Loucy (cell line): ENCODE measurements at regions not wholly inside any gene's neighbourhood (a gene's known extent, or its start where the extent isn't known, plus 50 kb on each side); places are given as distances from the start of the nearest gene placed in this dataset.
"Not testable (repeated sequence)": the region's sequence is repeated elsewhere in the genome, so short reads cannot be mapped to it uniquely, and the experiment has no call there.

Experiments
- H2AFZ ChIP-seq: fragments of 200-600 bp; sonication (generic); 2 replicates; pipeline ENCODE4 v1.6.0; 2016; ENCODE audit warnings: antibody characterized with exemption, mild to moderate bottlenecking, low read length, moderate library complexity
- H3F3A ChIP-seq: fragments of 200-600 bp; 2 replicates; pipeline ENCODE4 v1.6.0; 2016; ENCODE audit warnings: antibody characterized with exemption, low read depth, mild to moderate bottlenecking
- H3K27me3 ChIP-seq: fragments of 200-600 bp; sonication (generic); 2 replicates; pipeline ENCODE4 v1.6.1; 2014; ENCODE audit warnings: low read length, mild to moderate bottlenecking; ENCODE audit not compliant: insufficient read depth, poor library complexity, severe bottlenecking
- H3K36me3 ChIP-seq: fragments of 200-600 bp; sonication (generic); 2 replicates; pipeline ENCODE4 v1.6.1; 2016; ENCODE audit warnings: low read length; ENCODE audit not compliant: insufficient read depth
- H3K4me1 ChIP-seq: fragments of 200-600 bp; sonication (generic); 2 replicates; pipeline ENCODE4 v1.5.1; 2014; ENCODE audit warnings: low read length, mild to moderate bottlenecking; ENCODE audit not compliant: insufficient read depth, poor library complexity, severe bottlenecking
- H3K4me2 ChIP-seq: fragments of 200-600 bp; sonication (generic); 2 replicates; pipeline ENCODE4 v1.6.0; 2014; ENCODE audit warnings: antibody characterized with exemption, low read length, low read depth, mild to moderate bottlenecking; ENCODE audit not compliant: poor library complexity, severe bottlenecking
- H3K4me3 ChIP-seq: fragments of 200-600 bp; sonication (generic); 2 replicates; pipeline ENCODE4 v1.5.1; 2014; ENCODE audit warnings: low read length, mild to moderate bottlenecking, mixed read lengths; ENCODE audit not compliant: poor library complexity, severe bottlenecking
- H3K79me2 ChIP-seq: fragments of 200-600 bp; sonication (generic); 2 replicates; pipeline ENCODE4 v1.6.1; 2014; ENCODE audit warnings: low read length; ENCODE audit not compliant: insufficient read depth
- H3K9ac ChIP-seq: fragments of 200-600 bp; sonication (generic); 2 replicates; pipeline ENCODE4 v1.6.0; 2014; ENCODE audit warnings: mild to moderate bottlenecking, low read depth, low read length, moderate library complexity; ENCODE audit not compliant: poor library complexity, severe bottlenecking
- H3K9me2 ChIP-seq: fragments of 200-600 bp; sonication (generic); replicated peaks from 2 replicates; pipeline ENCODE4 v1.6.1; 2016; ENCODE audit warnings: low read depth, low read length, mixed read lengths
- H3K9me3 ChIP-seq: fragments of 200-600 bp; sonication (generic); 2 replicates; pipeline ENCODE4 v1.6.1; 2014; ENCODE audit warnings: mild to moderate bottlenecking, antibody characterized with exemption, low read length, low read depth; ENCODE audit not compliant: insufficient read depth
- H4K20me1 ChIP-seq: fragments of 200-600 bp; sonication (generic); 2 replicates; pipeline ENCODE4 v1.6.0; 2014; ENCODE audit warnings: antibody characterized with exemption, low read length, mild to moderate bottlenecking; ENCODE audit not compliant: insufficient read depth, poor library complexity, severe bottlenecking
- CTCF ChIP-seq: fragments of 200-600 bp; sonication (generic); conservative IDR thresholded peaks from 2 replicates; pipeline ENCODE4 v1.5.1; 2014; ENCODE audit warnings: mild to moderate bottlenecking, antibody characterized with exemption, low read length
- EZH2phosphoT487 ChIP-seq: fragments of 200-600 bp; IDR thresholded peaks from 2 replicates; pipeline ENCODE4 v1.6.1; 2018; ENCODE audit warnings: antibody characterized with exemption, mild to moderate bottlenecking, moderate library complexity, borderline replicate concordance

- no peaks in the 10 kb centered on the region for H4K20me1 ChIP-seq
- H3K79me2 ChIP-seq, result no peaks in the 10 kb centered on the region
- no peaks in the 10 kb centered on the region for H3K4me1 ChIP-seq
- no peaks in the 10 kb centered on the region for H3K36me3 ChIP-seq
- H3K4me2 ChIP-seq, result no peak overlapping the region
- H3F3A ChIP-seq, result no peaks in the 10 kb centered on the region
- H3K4me3 ChIP-seq, result no peak overlapping the region
- H2AFZ ChIP-seq, result no peak overlapping the region
- TF ChIP-seq EZH2phosphoT487 (no peak), CTCF (no peak)
- no peaks in the 10 kb centered on the region for H3K27me3 ChIP-seq
- no peaks in the 10 kb centered on the region for H3K9me3 ChIP-seq
- H3K9ac ChIP-seq, result no peak overlapping the region
- no peaks in the 10 kb centered on the region for H3K9me2 ChIP-seq
These were observed 252.3 kb upstream of the KCNG1 start for GRCh38 chr20:51275181-51275580.

- Histone ChIP-seq H4K20me1 (no peaks in the 10 kb centered on the region), H3K9me3 (no peaks in the 10 kb centered on the region), H3K79me2 (no peaks in the 10 kb centered on the region), H3K9me2 (no peaks in the 10 kb centered on the region), H3K4me2 (no peak overlapping the region), H3K4me1 (no peaks in the 10 kb centered on the region), H3K27me3 (no peaks in the 10 kb centered on the region), H3F3A (no peaks in the 10 kb centered on the region), H3K9ac (no peak overlapping the region), H3K36me3 (no peaks in the 10 kb centered on the region), H3K4me3 (no peak overlapping the region), H2AFZ (no peak overlapping the region)
- TF ChIP-seq CTCF, result no peak
- no peak for TF ChIP-seq EZH2phosphoT487
These were observed 249.5 kb upstream of the KCNG1 start for GRCh38 chr20:51272401-51272800.

- Histone ChIP-seq H3K4me1 (no peaks in the 10 kb centered on the region), H3K9me3 (no peaks in the 10 kb centered on the region), H2AFZ (no peak overlapping the region), H4K20me1 (no peaks in the 10 kb centered on the region), H3K27me3 (no peaks in the 10 kb centered on the region), H3K79me2 (no peaks in the 10 kb centered on the region), H3K36me3 (no peaks in the 10 kb centered on the region), H3K9ac (no peak overlapping the region), H3K4me3 (no peak overlapping the region), H3K9me2 (no peaks in the 10 kb centered on the region), H3K4me2 (no peak overlapping the region), H3F3A (no peaks in the 10 kb centered on the region)
- TF ChIP-seq CTCF, result no peak
- no peak for TF ChIP-seq EZH2phosphoT487
These were observed 249.0 kb upstream of the KCNG1 start for GRCh38 chr20:51271931-51272330.

GRCh38 chr20:51271289-51271688 is 248.4 kb upstream of the KCNG1 start:
- not testable (repeated sequence) for H3K9me2 ChIP-seq, H3K79me2 ChIP-seq, H3K9me3 ChIP-seq, H3F3A ChIP-seq, H4K20me1 ChIP-seq, H3K4me3 ChIP-seq, H3K36me3 ChIP-seq, H3K9ac ChIP-seq, H2AFZ ChIP-seq, H3K4me2 ChIP-seq, H3K4me1 ChIP-seq, H3K27me3 ChIP-seq
